B cell (primary cell): ENCODE measurements at regions not wholly inside any gene's neighbourhood (a gene's known extent, or its start where the extent isn't known, plus 50 kb on each side); places are given as distances from the start of the nearest gene placed in this dataset.
"Not testable (repeated sequence)": the region's sequence is repeated elsewhere in the genome, so short reads cannot be mapped to it uniquely, and the experiment has no call there.

Source experiments
- ATAC-seq: fragments of 200-7000 bp; cut with Tn5 transposase; one replicate; pipeline ENCODE4 v1.10.0; 2021; ENCODE audit warnings: low read depth, mild to moderate bottlenecking, moderate number of reproducible peaks, moderate library complexity
- CTCF ChIA-PET: fragments of 350-600 bp; sonication (Branson Sonifier 250); formaldehyde crosslinking; loops from one replicate; lab custom pipeline; 2021; ENCODE audit warnings: antibody characterized with exemption, inconsistent platforms; lab: Charles Lee
- POLR2A ChIA-PET: fragments of 350-600 bp; sonication (Branson Sonifier 250); formaldehyde crosslinking; loops from one replicate; lab custom pipeline; 2021; ENCODE audit warnings: antibody characterized with exemption; lab: Charles Lee
- DNase-seq: peaks from one replicate; pipeline ENCODE4 v3.0.0; 2013
- H2AFZ ChIP-seq: 2 replicates; pipeline ENCODE4 v1.6.1; 2012; ENCODE audit warnings: mild to moderate bottlenecking, low read depth, low read length; ENCODE audit not compliant: insufficient read depth, poor library complexity, severe bottlenecking
- H3K27ac ChIP-seq, 2 donors: 1 replicate in 1 of 2; 2 replicates in 1 of 2; pipeline ENCODE4 v1.5.1; 2012 to 2013; ENCODE audit warnings: low read length in 2 of 2, mild to moderate bottlenecking in 2 of 2, moderate library complexity in 1 of 2
- H3K27me3 ChIP-seq, 4 experiments: fragments of 200-600 bp in 1 of 4; sonication (generic) in 1 of 4; replicated peaks in 1 of 4; 1 replicate in 2 of 4; 2 replicates in 2 of 4; pipeline versions ENCODE4 v1.6.1 to v1.7.0; 2013 to 2016; ENCODE audit warnings: low read length in 3 of 4, mild to moderate bottlenecking in 2 of 4, mixed read lengths in 1 of 4, moderate library complexity in 1 of 4; ENCODE audit not compliant: insufficient read depth in 4 of 4, control insufficient read depth in 3 of 4; ENCODE audit errors: control extremely low read depth in 1 of 4
- H3K36me3 ChIP-seq, 2 experiments: replicated peaks in 1 of 2; 1 replicate in 1 of 2; 2 replicates in 1 of 2; pipeline versions ENCODE4 v1.6.1 to v1.7.1; 2013; ENCODE audit warnings: low read length in 1 of 2; ENCODE audit not compliant: insufficient read depth in 2 of 2, control insufficient read depth in 1 of 2; ENCODE audit errors: control extremely low read depth in 1 of 2, extremely low read depth in 1 of 2
- H3K4me1 ChIP-seq, 2 donors: fragments of 200-600 bp in 1 of 2; sonication (generic) in 1 of 2; 1 replicate in 1 of 2; 2 replicates in 1 of 2; pipeline versions ENCODE4 v1.5.1 to v1.6.1; 2013 to 2017; ENCODE audit warnings: low read length in 2 of 2; ENCODE audit not compliant: control insufficient read depth in 2 of 2, insufficient read depth in 2 of 2
- H3K4me2 ChIP-seq: replicated peaks from 2 replicates; pipeline ENCODE3; 2012; ENCODE audit warnings: mild to moderate bottlenecking, low read depth, low read length; ENCODE audit not compliant: poor library complexity, severe bottlenecking
- H3K4me3 ChIP-seq, 5 experiments: fragments of 200-600 bp in 1 of 5; sonication (generic) in 1 of 5; 1 replicate in 3 of 5; 2 replicates in 2 of 5; pipeline versions ENCODE4 v1.5.1 to v1.7.0; 2011 to 2016; ENCODE audit warnings: low read length in 4 of 5, mild to moderate bottlenecking in 4 of 5, low read depth in 2 of 5, control low read depth in 1 of 5, moderate library complexity in 1 of 5; ENCODE audit not compliant: insufficient read depth in 1 of 5; ENCODE audit errors: control extremely low read depth in 1 of 5, extremely low read depth in 1 of 5
- H3K79me2 ChIP-seq: fragments of 200-600 bp; sonication (generic); one replicate; pipeline ENCODE4 v1.6.0; 2016; ENCODE audit warnings: low read length; ENCODE audit not compliant: control insufficient read depth, insufficient read depth
- H3K9ac ChIP-seq: fragments of 200-600 bp; sonication (generic); 2 replicates; pipeline ENCODE4 v1.6.1; 2017; ENCODE audit warnings: mild to moderate bottlenecking, low read length, moderate library complexity
- H3K9me3 ChIP-seq, 3 donors: one replicate each; pipeline versions ENCODE4 v1.6.1 to v1.7.1; 2013; ENCODE audit warnings: low read length in 2 of 3; ENCODE audit not compliant: control insufficient read depth in 2 of 3, insufficient read depth in 1 of 3; ENCODE audit errors: control extremely low read depth in 1 of 3
- H4K20me1 ChIP-seq: 2 replicates; pipeline ENCODE4 v1.6.0; 2012; ENCODE audit warnings: mild to moderate bottlenecking, low read length; ENCODE audit not compliant: insufficient read depth, control insufficient read depth, poor library complexity, severe bottlenecking
- H3K27ac Mint-ChIP-seq: one replicate; pipeline ENCODE4 v1.8.0; 2021; ENCODE audit warnings: mixed read lengths
- H3K27me3 Mint-ChIP-seq: one replicate; pipeline ENCODE4 v1.8.0; 2021; ENCODE audit warnings: mixed read lengths
- H3K4me1 Mint-ChIP-seq: one replicate; pipeline ENCODE4 v1.8.0; 2021; ENCODE audit warnings: mixed read lengths
- H3K4me3 Mint-ChIP-seq: one replicate; pipeline ENCODE4 v1.8.0; 2021; ENCODE audit warnings: mixed read lengths
- H3K9me3 Mint-ChIP-seq: one replicate; pipeline ENCODE4 v1.8.0; 2022; ENCODE audit warnings: mixed read lengths; ENCODE audit not compliant: insufficient read depth
- CTCF ChIP-seq: fragments of 200-600 bp; IDR thresholded peaks from one replicate; pipeline ENCODE4 v1.8.0; 2022; ENCODE audit warnings: antibody characterized with exemption, mild to moderate bottlenecking
- EZH2 ChIP-seq: IDR thresholded peaks from 2 replicates; pipeline ENCODE4 v1.6.1; 2012; ENCODE audit warnings: borderline replicate concordance, low read depth, mild to moderate bottlenecking, moderate library complexity, low read length; ENCODE audit not compliant: insufficient read depth, poor library complexity, severe bottlenecking
- WGBS: methylation state at CpG from one replicate; pipeline ENCODE4 v1.1.5; 2013; ENCODE audit warnings: missing lambda C conversion rate; ENCODE audit not compliant: insufficient coverage; 5-methylcytosine and 5-hydroxymethylcytosine counted together
- intact Hi-C: fragments of 100-400 bp; cut with micrococcal nuclease; formaldehyde crosslinking; loops from one replicate; pipeline ENCODE4 v1.10.0; 2022

GRCh38 chr2:237238249-237238648, 152.6 kb downstream of the COPS8 start:
- peaks cover 9% of the 10 kb centered on the region for H3K9me3 Mint-ChIP-seq
- Histone ChIP-seq H2AFZ (no peak overlapping the region), H3K9ac (no peak overlapping the region), H3K4me3 (no peak overlapping the region), H4K20me1 (no peaks in the 10 kb centered on the region), H3K9me3 (peaks cover 3 to 11% (median 5%) of the 10 kb centered on the region in 3 donors), H3K27me3 (no peaks in the 10 kb centered on the region), H3K79me2 (no peaks in the 10 kb centered on the region), H3K27ac (no peak overlapping the region), H3K4me2 (no peak overlapping the region), H3K36me3 (no peaks in the 10 kb centered on the region), H3K4me1 (no peaks in the 10 kb centered on the region)
- ATAC-seq, result no peak
- ChIA-PET CTCF (no interaction called here), POLR2A (no interaction called here)
- TF ChIP-seq EZH2, result no peak
- TF ChIP-seq CTCF, result no peak
- H3K27me3 Mint-ChIP-seq, result peaks cover 5% of the 10 kb centered on the region
- no peak overlapping the region for H3K27ac Mint-ChIP-seq
- DNase-seq, result no peak
- WGBS, result no CpG with 5 or more reads among the region's 3 CpGs
- intact Hi-C loops, result no loop called here
- no peak overlapping the region for H3K4me3 Mint-ChIP-seq
- no peaks in the 10 kb centered on the region for H3K4me1 Mint-ChIP-seq

- H3K4me3 ChIP-seq, result no peak overlapping the region
- POLR2A ChIA-PET, result no interaction called here
- CTCF ChIA-PET, result no interaction called here
- no peaks in the 10 kb centered on the region for H3K36me3 ChIP-seq
- intact Hi-C loops, result no loop called here
- H3K79me2 ChIP-seq, result no peaks in the 10 kb centered on the region
- no peak for ATAC-seq
- no peaks in the 10 kb centered on the region for H4K20me1 ChIP-seq
- no peak overlapping the region for H3K27ac ChIP-seq
- no peak overlapping the region for H2AFZ ChIP-seq
- H3K27me3 ChIP-seq, result no peaks in the 10 kb centered on the region
- Mint-ChIP-seq H3K27me3 (peaks cover 8% of the 10 kb centered on the region), H3K4me3 (no peak overlapping the region), H3K9me3 (peaks cover 14% of the 10 kb centered on the region), H3K27ac (no peak overlapping the region), H3K4me1 (no peaks in the 10 kb centered on the region)
- whole genome bisulfite sequencing, result 100% methylated on average over 2 of the region's 5 CpGs
- DNase-seq, result no peak
- H3K4me1 ChIP-seq, result no peaks in the 10 kb centered on the region
- H3K4me2 ChIP-seq, result no peak overlapping the region
- no peak overlapping the region for H3K9ac ChIP-seq
- H3K9me3 ChIP-seq, result peaks cover 3 to 11% (median 5%) of the 10 kb centered on the region in 3 donors
- TF ChIP-seq CTCF, result no peak
- no peak for TF ChIP-seq EZH2
These were observed 154.6 kb downstream of the COPS8 start for GRCh38 chr2:237240252-237240651.

- DNase-seq, ATAC-seq, H4K20me1 ChIP-seq, H3K4me3 Mint-ChIP-seq, H3K4me2 ChIP-seq, H3K36me3 ChIP-seq, H3K4me3 ChIP-seq, H2AFZ ChIP-seq, POLR2A ChIA-PET, intact Hi-C loops, H3K4me1 Mint-ChIP-seq, H3K27ac ChIP-seq, H3K27me3 Mint-ChIP-seq, H3K9ac ChIP-seq, H3K79me2 ChIP-seq, H3K27me3 ChIP-seq, CTCF ChIA-PET, H3K4me1 ChIP-seq, H3K27ac Mint-ChIP-seq: not testable (repeated sequence)
- H3K9me3 Mint-ChIP-seq, result peaks cover 14% of the 10 kb centered on the region
- peaks cover 3 to 11% (median 5%) of the 10 kb centered on the region in 3 donors for H3K9me3 ChIP-seq
- WGBS, result no CpG with 5 or more reads among the region's 3 CpGs
These were observed 155.2 kb downstream of the COPS8 start for GRCh38 chr2:237240868-237241267.
